ENCODE measurements at regions not wholly inside any gene's neighbourhood (a gene's known extent, or its start where the extent isn't known, plus 50 kb on each side); places are given as distances from the start of the nearest gene placed in this dataset.

- H3K27me3 ChIP-seq (ENCODE audit: control insufficient read depth, insufficient read depth, low read length, poor library complexity, severe bottlenecking): no peaks in the 10 kb centered on the region
- WGBS, 2 experiments (ENCODE audit: insufficient coverage in 1 of 2, insufficient read length in 1 of 2): 95 to 100% methylated on average over 1 to 2 of the region's 2 CpGs
- Mint-ChIP-seq H3K27me3 (ENCODE audit: insufficient read depth) (no peaks in the 10 kb centered on the region), H3K27ac (no peak overlapping the region), H3K4me3 (no peak overlapping the region), H3K36me3 (ENCODE audit: low read depth) (no peaks in the 10 kb centered on the region), H3K4me1 (no peaks in the 10 kb centered on the region), H3K9me3 (no peaks in the 10 kb centered on the region)
- H3K4me1 ChIP-seq (ENCODE audit: control insufficient read depth, insufficient read depth, low read length): no peaks in the 10 kb centered on the region
- H3K9ac ChIP-seq (ENCODE audit: extremely low read depth, low read length, poor library complexity, severe bottlenecking): no peak overlapping the region
- H3K36me3 ChIP-seq (ENCODE audit: control insufficient read depth, insufficient read depth, low read length): no peaks in the 10 kb centered on the region
- H3K27ac ChIP-seq (ENCODE audit: low read depth, low read length): no peak overlapping the region
- H3K4me3 ChIP-seq (ENCODE audit: low read length): no peak overlapping the region
- no peak for DNase-seq
- no peaks in the 10 kb centered on the region for H3K9me3 ChIP-seq (ENCODE audit: control insufficient read depth, low read length)
- no peak for TF ChIP-seq CTCF (conservative IDR thresholded peaks at IDR 0.05)
Observed at GRCh38 chr2:60246583-60246982, 306.9 kb downstream of the BCL11A start.

GRCh38 chr2:60234274-60234986 is 319.0 kb downstream of the BCL11A start:
- Histone ChIP-seq H3K9ac (ENCODE audit: extremely low read depth, low read length, poor library complexity, severe bottlenecking) (no peak overlapping the region), H3K36me3 (ENCODE audit: control insufficient read depth, insufficient read depth, low read length) (no peaks in the 10 kb centered on the region), H3K9me3 (ENCODE audit: control insufficient read depth, low read length) (no peaks in the 10 kb centered on the region), H3K4me3 (ENCODE audit: low read length) (no peak overlapping the region), H3K4me1 (ENCODE audit: control insufficient read depth, insufficient read depth, low read length) (no peaks in the 10 kb centered on the region), H3K27ac (ENCODE audit: low read depth, low read length) (no peak overlapping the region), H3K27me3 (ENCODE audit: control insufficient read depth, insufficient read depth, low read length, poor library complexity, severe bottlenecking) (no peaks in the 10 kb centered on the region)
- peaks cover 2% of the 10 kb centered on the region for H3K27me3 Mint-ChIP-seq (ENCODE audit: insufficient read depth)
- WGBS, 2 experiments (ENCODE audit: insufficient coverage in 1 of 2, insufficient read length in 1 of 2): 83 to 91% methylated on average over 2 to 6 of the region's 6 CpGs
- no peak for DNase-seq
- H3K9me3 Mint-ChIP-seq: peaks cover 9% of the 10 kb centered on the region
- H3K27ac Mint-ChIP-seq: no peak overlapping the region
- H3K4me1 Mint-ChIP-seq: no peaks in the 10 kb centered on the region
- H3K4me3 Mint-ChIP-seq: no peak overlapping the region
- H3K36me3 Mint-ChIP-seq (ENCODE audit: low read depth): no peaks in the 10 kb centered on the region
- TF ChIP-seq CTCF (conservative IDR thresholded peaks at IDR 0.05): no peak

GRCh38 chr2:60230596-60230995 is 322.9 kb downstream of the BCL11A start:
- Histone ChIP-seq H3K9me3 (ENCODE audit: control insufficient read depth, low read length) (no peaks in the 10 kb centered on the region), H3K36me3 (ENCODE audit: control insufficient read depth, insufficient read depth, low read length) (no peaks in the 10 kb centered on the region), H3K9ac (ENCODE audit: extremely low read depth, low read length, poor library complexity, severe bottlenecking) (no peak overlapping the region), H3K4me3 (ENCODE audit: low read length) (no peak overlapping the region), H3K4me1 (ENCODE audit: control insufficient read depth, insufficient read depth, low read length) (no peaks in the 10 kb centered on the region), H3K27ac (ENCODE audit: low read depth, low read length) (no peak overlapping the region), H3K27me3 (ENCODE audit: control insufficient read depth, insufficient read depth, low read length, poor library complexity, severe bottlenecking) (no peaks in the 10 kb centered on the region)
- H3K27ac Mint-ChIP-seq: no peak overlapping the region
- no peaks in the 10 kb centered on the region for H3K27me3 Mint-ChIP-seq (ENCODE audit: insufficient read depth)
- no peak overlapping the region for H3K4me3 Mint-ChIP-seq
- DNase-seq: no peak
- no peaks in the 10 kb centered on the region for H3K36me3 Mint-ChIP-seq (ENCODE audit: low read depth)
- no peaks in the 10 kb centered on the region for H3K4me1 Mint-ChIP-seq
- WGBS, 2 experiments (ENCODE audit: insufficient coverage in 1 of 2, insufficient read length in 1 of 2): 67 to 87% methylated on average over 1 to 2 of the region's 2 CpGs
- peaks cover 6% of the 10 kb centered on the region for H3K9me3 Mint-ChIP-seq
- no peak for TF ChIP-seq CTCF (conservative IDR thresholded peaks at IDR 0.05)

Measured in endodermal cell (in vitro differentiated cells).